IMR-90 (cell line): ENCODE measurements at regions not wholly inside any gene's neighbourhood (a gene's known extent, or its start where the extent isn't known, plus 50 kb on each side); places are given as distances from the start of the nearest gene placed in this dataset.

ENCODE experiments used
- ATAC-seq: fragments of 200-7000 bp; cut with Tn5 transposase; 2 replicates; pipeline ENCODE4 v1.9.1; 2020; ENCODE audit warnings: low read depth, mild to moderate bottlenecking, moderate library complexity
- BruUV-seq: library from RNA; stranded (reverse); fragments of 400-500 nt; replicated peaks from 2 replicates; lab custom pipeline; 2021; lab: Mats Ljungman, UMichigan
- CTCF ChIA-PET: fragments of 300-600 bp; formaldehyde crosslinking; extraction: SDS; loops from one replicate; lab custom pipeline; 2021; ENCODE audit warnings: antibody characterized with exemption; lab: Yijun Ruan, JAX
- POLR2A ChIA-PET: fragments of 300-600 bp; sonication (Branson Sonifier 250); formaldehyde crosslinking; loops from one replicate; lab custom pipeline; 2022; ENCODE audit warnings: antibody characterized with exemption; ENCODE audit not compliant: unreplicated experiment; lab: Charles Lee
- DNase-seq: peaks from one replicate; pipeline ENCODE4 v3.0.0; 2013
- H2AFZ ChIP-seq: replicated peaks from 2 replicates; pipeline ENCODE3; 2013; ENCODE audit warnings: low read length, mild to moderate bottlenecking; ENCODE audit not compliant: poor library complexity
- H2AK5ac ChIP-seq: 2 replicates; pipeline ENCODE4 v1.6.1; 2013; ENCODE audit warnings: low read depth, low read length, inconsistent platforms
- H2AK9ac ChIP-seq: replicated peaks from 2 replicates; pipeline ENCODE3; 2013; ENCODE audit warnings: mild to moderate bottlenecking, low read depth, low read length, moderate library complexity; ENCODE audit not compliant: poor library complexity
- H2BK120ac ChIP-seq: 2 replicates; pipeline ENCODE4 v1.6.1; 2013; ENCODE audit warnings: low read depth, low read length, inconsistent platforms
- H2BK15ac ChIP-seq: 3 replicates; pipeline ENCODE4 v1.6.1; 2013; ENCODE audit warnings: low read depth, low read length, inconsistent platforms
- H2BK20ac ChIP-seq: 2 replicates; pipeline ENCODE4 v1.6.1; 2013; ENCODE audit warnings: low read depth, mild to moderate bottlenecking, inconsistent platforms, low read length, moderate library complexity
- H2BK5ac ChIP-seq: 2 replicates; pipeline ENCODE4 v1.6.1; 2013; ENCODE audit warnings: mild to moderate bottlenecking, low read depth, low read length, inconsistent platforms; ENCODE audit not compliant: poor library complexity, severe bottlenecking
- H3K14ac ChIP-seq: replicated peaks from 2 replicates; pipeline ENCODE4 v1.6.1; 2013; ENCODE audit warnings: low read depth, low read length, inconsistent platforms
- H3K18ac ChIP-seq: 2 replicates; pipeline ENCODE4 v1.6.1; 2013; ENCODE audit warnings: low read depth, low read length, control low read depth
- H3K23ac ChIP-seq: 2 replicates; pipeline ENCODE4 v1.6.1; 2013; ENCODE audit warnings: low read depth, low read length, inconsistent platforms
- H3K27ac ChIP-seq: 2 replicates; pipeline ENCODE4 v1.5.1; 2013; ENCODE audit warnings: mild to moderate bottlenecking, control low read depth, low read length; ENCODE audit not compliant: insufficient read depth
- H3K27me3 ChIP-seq: 2 replicates; pipeline ENCODE4 v1.6.1; 2013; ENCODE audit warnings: low read length; ENCODE audit not compliant: control insufficient read depth, insufficient read depth
- H3K36me3 ChIP-seq: 2 replicates; pipeline ENCODE4 v1.6.1; 2013; ENCODE audit warnings: low read length, mixed read lengths; ENCODE audit not compliant: control insufficient read depth, insufficient read depth
- H3K4ac ChIP-seq: 2 replicates; pipeline ENCODE4 v1.6.1; 2013; ENCODE audit warnings: low read depth, low read length, inconsistent platforms
- H3K4me1 ChIP-seq: 2 replicates; pipeline ENCODE4 v1.6.1; 2013; ENCODE audit warnings: low read length, mixed read lengths; ENCODE audit not compliant: control insufficient read depth, insufficient read depth
- H3K4me2 ChIP-seq: 2 replicates; pipeline ENCODE4 v1.6.1; 2013; ENCODE audit warnings: low read depth, mild to moderate bottlenecking, control low read depth, low read length, moderate library complexity
- H3K4me3 ChIP-seq: 2 replicates; pipeline ENCODE4 v1.5.1; 2013; ENCODE audit warnings: low read depth, mild to moderate bottlenecking, control low read depth, low read length, moderate library complexity; ENCODE audit not compliant: insufficient read depth
- H3K56ac ChIP-seq: 2 replicates; pipeline ENCODE4 v1.6.1; 2013; ENCODE audit warnings: low read length, inconsistent platforms; ENCODE audit not compliant: insufficient read depth; ENCODE audit errors: extremely low read depth
- H3K79me1 ChIP-seq, 2 experiments: 2 replicates each; pipeline ENCODE4 v1.6.1; 2013; ENCODE audit warnings: low read length in 2 of 2, inconsistent platforms in 1 of 2, low read depth in 1 of 2
- H3K9ac ChIP-seq: 2 replicates; pipeline ENCODE4 v1.6.1; 2013; ENCODE audit warnings: low read depth, low read length, control low read depth
- H3K9me1 ChIP-seq: 2 replicates; pipeline ENCODE4 v1.6.1; 2013; ENCODE audit warnings: low read length, inconsistent platforms; ENCODE audit not compliant: insufficient read depth
- H3K9me3 ChIP-seq: 2 replicates; pipeline ENCODE4 v1.6.1; 2013; ENCODE audit warnings: low read length; ENCODE audit not compliant: control insufficient read depth, insufficient read depth
- H4K20me1 ChIP-seq: 2 replicates; pipeline ENCODE4 v1.6.1; 2013; ENCODE audit warnings: low read length, inconsistent platforms; ENCODE audit not compliant: insufficient read depth
- H4K5ac ChIP-seq: 2 replicates; pipeline ENCODE4 v1.6.1; 2013; ENCODE audit warnings: mild to moderate bottlenecking, low read depth, low read length, control low read depth
- H4K8ac ChIP-seq, 2 experiments: 2 replicates each; pipeline ENCODE4 v1.6.1; 2013; ENCODE audit warnings: low read depth in 2 of 2, low read length in 2 of 2, control low read depth in 1 of 2, inconsistent platforms in 1 of 2
- H4K91ac ChIP-seq: 2 replicates; pipeline ENCODE4 v1.6.1; 2013; ENCODE audit warnings: low read depth, low read length, inconsistent platforms; ENCODE audit not compliant: insufficient read depth
- BHLHE40 ChIP-seq: fragments of 150-350 bp; IDR thresholded peaks from 2 replicates; pipeline ENCODE4 v1.6.1; 2016; ENCODE audit warnings: mild to moderate bottlenecking, low read depth, low read length
- CEBPB ChIP-seq: IDR thresholded peaks from 2 replicates; pipeline ENCODE4 v1.6.1; 2012; ENCODE audit warnings: low read depth, low read length, improper control_type of control experiment
- CHD1 ChIP-seq: IDR thresholded peaks from 2 replicates; pipeline ENCODE4 v1.6.1; 2012; ENCODE audit warnings: low read depth, low read length, improper control_type of control experiment
- CTCF ChIP-seq: conservative IDR thresholded peaks from 2 replicates; pipeline ENCODE4 v1.5.1; 2012; ENCODE audit warnings: mild to moderate bottlenecking, low read depth, low read length, improper control_type of control experiment
- ELK1 ChIP-seq: fragments of 150-350 bp; IDR thresholded peaks from 2 replicates; pipeline ENCODE4 v1.6.1; 2016; ENCODE audit warnings: low read depth, mild to moderate bottlenecking, low read length, moderate library complexity, borderline replicate concordance
- FOS ChIP-seq: fragments of 150-350 bp; IDR thresholded peaks from 2 replicates; pipeline ENCODE4 v1.6.1; 2016; ENCODE audit warnings: low read depth, low read length
- MAFK ChIP-seq: IDR thresholded peaks from 2 replicates; pipeline ENCODE4 v1.6.1; 2012; ENCODE audit warnings: low read depth, low read length, improper control_type of control experiment
- MAZ ChIP-seq: IDR thresholded peaks from 2 replicates; pipeline ENCODE4 v1.6.1; 2012; ENCODE audit warnings: low read depth, mild to moderate bottlenecking, low read length, improper control_type of control experiment, moderate library complexity, borderline replicate concordance
- MXI1 ChIP-seq: IDR thresholded peaks from 2 replicates; pipeline ENCODE4 v1.6.1; 2012; ENCODE audit warnings: low read depth, mild to moderate bottlenecking, low read length, moderate library complexity, borderline replicate concordance
- NFE2L2 ChIP-seq: fragments of 150-350 bp; IDR thresholded peaks from 2 replicates; pipeline ENCODE4 v1.6.1; 2016; ENCODE audit warnings: low read depth, mild to moderate bottlenecking, low read length
- POLR2A ChIP-seq: IDR thresholded peaks from 2 replicates; pipeline ENCODE4 v1.6.1; 2012; ENCODE audit warnings: mild to moderate bottlenecking, low read depth, low read length
- RAD21 ChIP-seq: IDR thresholded peaks from 2 replicates; pipeline ENCODE4 v1.6.1; 2012; ENCODE audit warnings: low read length, improper control_type of control experiment
- RCOR1 ChIP-seq: IDR thresholded peaks from 2 replicates; pipeline ENCODE4 v1.6.1; 2012; ENCODE audit warnings: mild to moderate bottlenecking, low read length, improper control_type of control experiment; ENCODE audit not compliant: insufficient replicate concordance
- RFX5 ChIP-seq: IDR thresholded peaks from 2 replicates; pipeline ENCODE4 v1.8.0; 2012; ENCODE audit warnings: low read depth, mild to moderate bottlenecking, low read length, moderate library complexity
- SMC3 ChIP-seq: fragments of 150-350 bp; IDR thresholded peaks from 2 replicates; pipeline ENCODE4 v1.6.1; 2016; ENCODE audit warnings: low read depth, mild to moderate bottlenecking, antibody characterized with exemption, low read length, moderate library complexity
- USF2 ChIP-seq: fragments of 150-350 bp; IDR thresholded peaks from 2 replicates; pipeline ENCODE4 v1.6.1; 2017; ENCODE audit warnings: mild to moderate bottlenecking, antibody characterized with exemption, low read length, low read depth
- WGBS, 2 experiments: methylation state at CpG; one replicate each; pipeline versions ENCODE4 v1.1.5 to v1.1.7; 2013; ENCODE audit warnings: missing lambda C conversion rate in 2 of 2; ENCODE audit not compliant: insufficient read length in 1 of 2; ENCODE audit errors: extremely low coverage in 2 of 2; 5-methylcytosine and 5-hydroxymethylcytosine counted together
- dilution Hi-C: fragments of 300-500 bp; cut with HindIII; formaldehyde crosslinking; loops from one replicate; pipeline ENCODE4 v1.14.3; 2018; ENCODE audit warnings: low sequenced_read_pairs; ENCODE audit not compliant: unreplicated experiment
- in situ Hi-C: fragments of 300-500 bp; cut with MboI; formaldehyde crosslinking; loops from 3 replicates; pipeline ENCODE4 v1.14.3; 2019; ENCODE audit warnings: low sequenced_read_pairs, inconsistent platforms, mixed read lengths
- intact Hi-C: fragments of 100-400 bp; cut with micrococcal nuclease; formaldehyde crosslinking; loops from 2 replicates; pipeline ENCODE4 v1.10.0; 2022

- CTCF ChIA-PET = no interaction called here
- no peaks in the 10 kb centered on the region for H4K20me1 ChIP-seq
- intact Hi-C loops = no loop called here
- H4K5ac ChIP-seq = no peak overlapping the region
- no peak overlapping the region for H4K91ac ChIP-seq
- H3K36me3 ChIP-seq = no peaks in the 10 kb centered on the region
- no peak overlapping the region for H3K4me2 ChIP-seq
- H3K4ac ChIP-seq = no peak overlapping the region
- no peak overlapping the region for H3K27ac ChIP-seq
- H2AFZ ChIP-seq = no peak overlapping the region
- TF ChIP-seq RFX5 (no peak), SMC3 (no peak), MAFK (no peak), BHLHE40 (no peak), ELK1 (no peak), RAD21 (no peak), CHD1 (no peak), CEBPB (no peak), MAZ (no peak), POLR2A (no peak), MXI1 (no peak), FOS (no peak), CTCF (no peak), NFE2L2 (no peak), RCOR1 (no peak), USF2 (no peak)
- H2BK20ac ChIP-seq = no peak overlapping the region
- H2BK5ac ChIP-seq = no peak overlapping the region
- no peaks in the 10 kb centered on the region for H3K9me1 ChIP-seq
- no peak overlapping the region for H3K23ac ChIP-seq
- H2AK9ac ChIP-seq = no peak overlapping the region
- in situ Hi-C loops = no loop called here
- no peak overlapping the region for H3K14ac ChIP-seq
- ATAC-seq (no peak), DNase-seq (no peak)
- H2BK120ac ChIP-seq = no peak overlapping the region
- WGBS, 2 experiments = no CpG with 5 or more reads among the region's 3 CpGs
- H3K4me3 ChIP-seq = no peak overlapping the region
- no peak overlapping the region for H3K56ac ChIP-seq
- no peaks in the 10 kb centered on the region for H3K4me1 ChIP-seq
- dilution Hi-C loops = no loop called here
- H2AK5ac ChIP-seq = no peak overlapping the region
- no peak overlapping the region for H3K18ac ChIP-seq
- POLR2A ChIA-PET = no interaction called here
- H3K79me1 ChIP-seq = no peaks in the 10 kb centered on the region
- BruUV-seq = no TSS peak
- no peak overlapping the region for H4K8ac ChIP-seq
- no peak overlapping the region for H2BK15ac ChIP-seq
- H3K27me3 ChIP-seq = peaks cover 3% of the 10 kb centered on the region; the same call in 1 of the 2 replicates
- no peak overlapping the region for H3K9ac ChIP-seq
- H3K9me3 ChIP-seq = no peaks in the 10 kb centered on the region; the same call in 1 of the 2 replicates
These were observed 330.0 kb upstream of the DYNLRB2 start for GRCh38 chr16:80210787-80211186.
